GM19238 (cell line): ENCODE measurements at regions not wholly inside any gene's neighbourhood (a gene's known extent, or its start where the extent isn't known, plus 50 kb on each side); places are given as distances from the start of the nearest gene placed in this dataset.

Experiments
- DNase-seq: peaks from one replicate; pipeline ENCODE4 v3.0.0; 2011; ENCODE audit warnings: low spot score; ENCODE audit not compliant: insufficient read length

DNA sequence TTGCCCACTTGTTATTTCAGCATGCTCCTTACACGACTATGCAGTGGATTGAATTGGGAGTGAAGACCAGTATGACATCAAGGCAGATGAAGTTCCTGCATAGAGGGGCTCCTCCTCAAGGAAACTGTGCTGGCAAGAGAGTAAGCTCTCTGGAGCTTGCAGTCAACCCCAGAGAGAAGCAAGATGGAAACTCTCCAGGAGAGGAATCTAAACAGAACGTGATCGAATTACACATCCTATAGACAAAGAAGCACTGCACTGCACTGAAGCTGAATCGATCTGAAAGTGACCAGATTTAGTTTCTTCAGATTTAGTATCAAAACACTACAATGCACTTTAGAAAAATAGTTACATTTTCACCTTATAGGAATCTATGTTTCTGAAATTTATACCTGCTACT lies 947.7 kb upstream of the TENM4 start:
- no peak for DNase-seq

DNA sequence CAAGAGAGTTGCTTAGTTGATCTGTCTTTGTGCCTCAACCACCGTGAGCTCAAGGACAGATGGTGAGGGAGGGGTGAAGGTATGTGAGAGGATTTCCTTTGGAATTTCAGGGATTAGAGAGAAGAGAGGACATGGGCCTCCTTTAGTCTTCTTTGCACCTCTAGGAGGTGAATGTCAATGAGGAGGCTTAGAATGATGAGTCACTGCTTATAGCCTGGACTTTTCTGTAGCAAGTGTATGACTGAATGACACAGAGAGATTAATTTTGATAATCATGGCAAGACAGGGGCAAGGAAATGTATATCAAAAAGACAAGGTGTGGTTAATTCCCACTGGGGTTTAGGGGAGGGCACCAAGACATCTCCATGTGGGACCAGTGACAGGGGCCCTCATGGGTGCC lies 947.3 kb upstream of the TENM4 start:
- no peak for DNase-seq

GRCh38 chr11:80383655-80384054 lies 942.8 kb upstream of the TENM4 start:
- DNase-seq = no peak

- no peak for DNase-seq
Measured at GRCh38 chr11:80379620-80380278, 938.9 kb upstream of the TENM4 start.

GRCh38 chr11:80371931-80372330 lies 931.1 kb upstream of the TENM4 start:
- no peak for DNase-seq

- no peak for DNase-seq
Measured at GRCh38 chr11:80365980-80366379, 925.1 kb upstream of the TENM4 start.

GRCh38 chr11:80365076-80365725 lies 924.4 kb upstream of the TENM4 start:
- no peak for DNase-seq

- no peak for DNase-seq
Measured at GRCh38 chr11:80362563-80363340, 921.9 kb upstream of the TENM4 start.

DNA sequence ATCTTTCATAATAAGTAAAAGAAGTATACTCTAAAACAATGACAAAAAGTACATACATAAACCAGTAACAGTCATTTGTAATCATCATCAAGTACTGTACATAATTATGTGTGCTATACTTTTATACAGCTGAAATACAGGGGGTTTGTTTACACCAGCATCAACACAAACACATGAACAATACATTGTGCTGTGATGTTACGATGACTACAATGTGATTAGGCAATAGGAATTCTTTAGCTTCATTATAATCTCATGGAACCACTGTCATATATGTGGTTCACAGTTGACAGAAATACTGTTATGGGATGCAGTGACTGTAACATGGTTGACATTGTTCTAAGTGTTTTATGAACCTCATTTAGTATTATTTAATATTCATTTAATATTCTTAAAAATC lies 914.4 kb upstream of the TENM4 start:
- no peak for DNase-seq

GRCh38 chr11:80350541-80350940 lies 909.7 kb upstream of the TENM4 start:
- DNase-seq = no peak

- DNase-seq = no peak
Measured at GRCh38 chr11:80349997-80350396, 909.2 kb upstream of the TENM4 start.

- no peak for DNase-seq
Measured at GRCh38 chr11:80346353-80347059, 905.7 kb upstream of the TENM4 start.

- DNase-seq = no peak
Measured at GRCh38 chr11:80343436-80343835, 902.6 kb upstream of the TENM4 start.

DNA sequence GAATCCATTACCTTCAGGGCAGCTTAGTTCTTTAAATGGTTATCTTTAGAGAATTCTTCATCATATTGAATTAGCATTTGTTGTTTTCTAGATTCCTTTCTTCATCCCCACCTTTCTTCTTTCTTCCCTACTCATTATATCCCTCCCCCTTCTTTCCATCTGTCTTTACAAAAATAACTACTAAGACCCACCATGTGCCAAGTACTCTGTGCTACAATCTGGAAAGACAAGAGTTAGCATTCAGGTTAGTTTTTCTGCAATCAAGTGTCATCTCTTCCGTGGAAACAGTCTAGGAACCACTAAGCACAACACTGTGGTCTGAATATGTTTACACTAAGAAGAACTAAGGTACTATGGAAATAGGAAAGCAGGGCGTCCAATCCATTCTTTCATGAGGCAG lies 897.4 kb upstream of the TENM4 start:
- DNase-seq = no peak

DNA sequence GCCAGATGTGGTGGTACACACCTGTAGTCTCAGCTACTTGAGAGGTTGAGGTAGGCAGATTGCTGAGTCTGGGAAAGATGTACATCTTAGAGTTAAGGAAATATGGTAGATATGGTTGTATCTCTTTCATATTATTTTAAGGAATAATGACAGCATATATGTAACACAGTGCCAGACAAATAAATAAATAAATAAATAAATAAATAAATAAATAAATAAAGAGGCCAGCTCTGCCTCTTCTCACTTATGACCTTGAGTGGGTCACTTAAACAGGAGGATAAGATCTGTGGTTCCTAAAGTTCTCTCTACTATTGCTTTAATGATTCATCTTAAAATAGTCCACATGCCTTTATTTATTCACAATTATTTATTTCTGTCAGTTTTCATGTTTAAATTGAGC lies 890.9 kb upstream of the TENM4 start:
- DNase-seq = no peak

- DNase-seq = no peak
Measured at GRCh38 chr11:80330264-80330663, 889.4 kb upstream of the TENM4 start.

GRCh38 chr11:80328774-80329173 lies 887.9 kb upstream of the TENM4 start:
- DNase-seq = no peak

GRCh38 chr11:80327956-80328614 lies 887.3 kb upstream of the TENM4 start:
- DNase-seq = no peak

GRCh38 chr11:80321786-80322185 lies 881.0 kb upstream of the TENM4 start:
- DNase-seq = no peak

DNA sequence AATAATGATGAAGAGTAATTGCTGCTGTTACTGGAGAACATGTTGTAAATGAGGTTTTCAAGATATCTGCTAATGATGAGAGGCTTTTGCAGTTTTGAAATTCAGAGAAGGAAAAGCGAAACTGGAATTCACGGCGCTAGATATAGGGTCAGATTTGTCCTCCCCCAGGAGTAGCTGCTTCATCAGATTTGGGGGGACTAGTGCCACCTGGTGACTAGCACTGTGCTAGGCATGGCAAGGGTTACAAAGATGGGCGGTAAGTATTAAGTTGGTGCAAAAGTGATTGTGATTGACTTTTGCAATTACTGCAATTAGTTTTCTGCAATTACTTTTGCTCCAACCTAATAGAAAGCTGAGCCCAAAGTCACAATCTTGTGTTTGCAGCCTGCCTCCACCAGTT lies 879.9 kb upstream of the TENM4 start:
- no peak for DNase-seq

- DNase-seq = no peak
Measured at GRCh38 chr11:80320226-80320625, 879.4 kb upstream of the TENM4 start.
